Fibroblast of lung (primary cell): ENCODE measurements at regions not wholly inside any gene's neighbourhood (a gene's known extent, or its start where the extent isn't known, plus 50 kb on each side); places are given as distances from the start of the nearest gene placed in this dataset.

Experiments
- EZH2 ChIP-seq: IDR thresholded peaks from 2 replicates; pipeline ENCODE4 v1.5.1; 2012; ENCODE audit warnings: low read length, control low read depth, mild to moderate bottlenecking; ENCODE audit errors: missing control alignments
- TF ChIP-seq, protein P1 (sequence below), 2 donors: IDR thresholded peaks in 1 of 2; conservative IDR thresholded peaks in 1 of 2; 1 replicate in 1 of 2; 2 replicates in 1 of 2; pipeline ENCODE4 v1.5.1; 2011 to 2012; ENCODE audit warnings: low read length in 2 of 2, control low read depth in 1 of 2, inconsistent platforms in 1 of 2, low read depth in 1 of 2, mild to moderate bottlenecking in 1 of 2

DNA sequence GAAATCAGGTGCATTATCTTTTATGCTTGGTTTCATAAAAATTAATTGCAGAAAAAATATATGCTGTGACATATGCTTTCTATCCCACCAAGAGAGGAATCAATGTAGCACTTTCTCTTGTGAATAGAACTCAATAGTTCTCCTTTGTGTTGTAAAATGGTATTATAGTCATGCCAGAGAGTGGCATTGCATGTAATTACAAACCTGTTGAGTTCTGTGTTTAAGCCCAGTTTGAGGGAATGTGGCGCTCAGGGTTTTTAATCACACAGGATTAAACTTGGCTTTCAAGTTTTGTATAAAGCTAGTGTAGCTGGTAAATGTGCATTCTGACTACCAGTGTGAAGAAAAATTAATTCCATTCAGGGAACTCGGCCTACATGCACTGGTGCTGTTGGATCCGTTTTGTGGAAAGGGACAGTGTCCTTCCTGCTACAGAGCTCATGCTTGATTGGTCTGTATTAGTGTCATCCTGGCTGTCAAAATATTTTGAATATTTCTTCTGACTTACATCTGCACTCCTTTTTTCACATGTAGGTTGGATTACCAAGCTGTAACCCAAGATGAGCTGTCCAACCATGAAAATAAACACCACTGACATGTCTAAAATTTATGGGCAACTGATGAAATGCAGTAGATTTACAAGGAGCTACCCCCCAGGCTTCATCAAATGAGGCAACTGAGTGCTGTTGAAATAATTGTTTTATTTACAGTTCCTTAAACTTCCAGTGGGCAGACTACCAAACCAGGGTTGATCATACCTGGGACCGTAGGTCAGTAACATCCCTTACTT is 80.3 kb downstream of the SLC4A3 start:
- TF ChIP-seq, protein P1, sequence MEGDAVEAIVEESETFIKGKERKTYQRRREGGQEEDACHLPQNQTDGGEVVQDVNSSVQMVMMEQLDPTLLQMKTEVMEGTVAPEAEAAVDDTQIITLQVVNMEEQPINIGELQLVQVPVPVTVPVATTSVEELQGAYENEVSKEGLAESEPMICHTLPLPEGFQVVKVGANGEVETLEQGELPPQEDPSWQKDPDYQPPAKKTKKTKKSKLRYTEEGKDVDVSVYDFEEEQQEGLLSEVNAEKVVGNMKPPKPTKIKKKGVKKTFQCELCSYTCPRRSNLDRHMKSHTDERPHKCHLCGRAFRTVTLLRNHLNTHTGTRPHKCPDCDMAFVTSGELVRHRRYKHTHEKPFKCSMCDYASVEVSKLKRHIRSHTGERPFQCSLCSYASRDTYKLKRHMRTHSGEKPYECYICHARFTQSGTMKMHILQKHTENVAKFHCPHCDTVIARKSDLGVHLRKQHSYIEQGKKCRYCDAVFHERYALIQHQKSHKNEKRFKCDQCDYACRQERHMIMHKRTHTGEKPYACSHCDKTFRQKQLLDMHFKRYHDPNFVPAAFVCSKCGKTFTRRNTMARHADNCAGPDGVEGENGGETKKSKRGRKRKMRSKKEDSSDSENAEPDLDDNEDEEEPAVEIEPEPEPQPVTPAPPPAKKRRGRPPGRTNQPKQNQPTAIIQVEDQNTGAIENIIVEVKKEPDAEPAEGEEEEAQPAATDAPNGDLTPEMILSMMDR (conservative IDR thresholded peaks at IDR 0.05 in 1 of 2, IDR thresholded peaks at IDR 0.05 in 1 of 2; ENCODE audit: low read depth in 1 of 2, low read length in 2 of 2): no peak
- TF ChIP-seq EZH2: no peak
